ENCODE measurements at regions not wholly inside any gene's neighbourhood (a gene's known extent, or its start where the extent isn't known, plus 50 kb on each side); places are given as distances from the start of the nearest gene placed in this dataset.
"Not testable (repeated sequence)": the region's sequence is repeated elsewhere in the genome, so short reads cannot be mapped to it uniquely, and the experiment has no call there.

DNA sequence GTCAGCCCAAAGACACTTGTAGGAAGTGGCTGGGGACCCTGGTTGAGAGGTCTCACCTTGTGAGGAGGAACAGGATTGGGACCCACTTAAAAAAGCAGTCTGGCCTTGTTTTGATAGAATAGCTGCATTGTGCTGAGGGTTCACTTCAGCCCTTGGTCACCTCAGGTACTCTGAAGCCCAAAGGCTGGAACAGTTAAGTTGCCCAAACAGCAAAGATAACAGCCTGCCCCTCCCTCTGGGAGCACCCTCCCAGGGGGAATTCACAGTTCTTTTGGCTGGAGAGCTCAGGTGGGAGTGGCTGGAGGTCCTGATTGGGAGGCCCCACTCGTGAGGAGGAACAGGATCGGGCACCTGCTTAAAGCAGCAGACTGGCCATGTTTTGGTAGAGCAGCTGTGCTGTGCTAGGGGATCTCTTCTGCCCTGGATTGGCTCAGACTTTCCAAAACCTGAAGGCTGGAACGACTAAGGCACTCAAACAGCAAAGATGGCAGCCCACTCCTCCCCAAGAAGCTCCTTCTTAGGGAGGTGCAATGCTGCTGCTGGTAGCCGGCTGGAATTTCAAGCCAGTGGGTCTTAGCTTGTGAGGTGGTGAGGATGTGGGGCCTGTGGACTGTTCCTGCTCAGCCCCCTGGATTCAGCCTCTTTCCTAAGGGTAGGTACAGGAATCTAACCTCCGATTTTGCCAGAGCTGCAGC is 143.8 kb upstream of the SLC38A2 start:
- Histone ChIP-seq H3K27me3 (ENCODE audit: control insufficient read depth, insufficient read depth, low read length) (no peaks in the 10 kb centered on the region), H3K9ac (ENCODE audit: low read length) (no peak overlapping the region), H3K4me1 (ENCODE audit: control insufficient read depth, insufficient read depth, low read length) (peaks cover 8% of the 10 kb centered on the region), H3K27ac (ENCODE audit: low read depth, low read length) (no peak overlapping the region), H3K36me3 (ENCODE audit: control insufficient read depth, insufficient read depth, low read length) (no peaks in the 10 kb centered on the region), H3K4me3 (ENCODE audit: low read length) (no peak overlapping the region)

DNA sequence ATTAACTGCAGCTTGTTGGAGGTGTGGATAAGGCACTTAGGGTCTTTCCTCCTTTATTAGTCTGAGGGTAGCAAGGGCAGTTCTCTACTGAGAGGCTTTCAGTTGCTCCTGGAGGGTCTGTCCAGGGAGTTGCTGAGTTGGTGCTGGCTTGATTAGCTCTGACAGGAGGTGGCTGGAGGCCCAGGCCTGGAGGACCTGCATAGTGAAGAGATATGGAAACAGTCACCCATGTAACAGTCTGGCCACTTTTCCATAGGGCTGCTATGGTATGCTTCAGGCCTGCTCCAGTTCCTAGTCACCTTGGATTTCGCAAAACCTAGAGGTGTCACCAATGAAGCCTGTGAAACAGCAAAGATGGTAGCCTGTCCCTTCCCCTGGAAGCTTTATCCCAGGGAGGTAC is 143.3 kb upstream of the SLC38A2 start:
- no peak overlapping the region for H3K9ac ChIP-seq (ENCODE audit: low read length)
- H3K27me3 ChIP-seq (ENCODE audit: control insufficient read depth, insufficient read depth, low read length) = no peaks in the 10 kb centered on the region
- peaks cover 5% of the 10 kb centered on the region for H3K4me1 ChIP-seq (ENCODE audit: control insufficient read depth, insufficient read depth, low read length)
- H3K36me3 ChIP-seq (ENCODE audit: control insufficient read depth, insufficient read depth, low read length) = no peaks in the 10 kb centered on the region
- no peak overlapping the region for H3K4me3 ChIP-seq (ENCODE audit: low read length)
- no peak overlapping the region for H3K27ac ChIP-seq (ENCODE audit: low read depth, low read length)

DNA sequence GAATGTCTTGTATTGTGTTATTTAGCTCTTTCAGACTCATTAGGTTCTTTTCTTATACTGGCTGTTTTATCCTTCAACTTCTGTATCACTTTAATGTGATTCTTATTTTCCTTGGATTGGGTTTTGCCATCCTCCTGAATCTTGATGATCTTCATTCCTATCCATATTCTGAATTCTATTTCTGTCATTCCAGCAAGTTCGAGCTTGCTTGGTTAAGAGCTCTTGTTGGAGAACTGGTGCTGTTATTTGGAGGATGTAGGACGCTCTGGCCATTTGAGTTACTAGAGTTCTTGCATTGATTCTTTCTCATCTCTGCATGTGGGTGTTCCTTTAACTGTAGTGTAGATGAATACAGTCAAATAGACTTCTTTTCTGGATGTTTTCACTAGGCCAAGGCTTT is 142.3 kb upstream of the SLC38A2 start:
- Histone ChIP-seq H3K9ac (ENCODE audit: low read length) (no peak overlapping the region), H3K4me1 (ENCODE audit: control insufficient read depth, insufficient read depth, low read length) (peaks cover 5% of the 10 kb centered on the region), H3K36me3 (ENCODE audit: control insufficient read depth, insufficient read depth, low read length) (no peaks in the 10 kb centered on the region), H3K4me3 (ENCODE audit: low read length) (no peak overlapping the region), H3K27ac (ENCODE audit: low read depth, low read length) (no peak overlapping the region), H3K27me3 (ENCODE audit: control insufficient read depth, insufficient read depth, low read length) (no peaks in the 10 kb centered on the region)

DNA sequence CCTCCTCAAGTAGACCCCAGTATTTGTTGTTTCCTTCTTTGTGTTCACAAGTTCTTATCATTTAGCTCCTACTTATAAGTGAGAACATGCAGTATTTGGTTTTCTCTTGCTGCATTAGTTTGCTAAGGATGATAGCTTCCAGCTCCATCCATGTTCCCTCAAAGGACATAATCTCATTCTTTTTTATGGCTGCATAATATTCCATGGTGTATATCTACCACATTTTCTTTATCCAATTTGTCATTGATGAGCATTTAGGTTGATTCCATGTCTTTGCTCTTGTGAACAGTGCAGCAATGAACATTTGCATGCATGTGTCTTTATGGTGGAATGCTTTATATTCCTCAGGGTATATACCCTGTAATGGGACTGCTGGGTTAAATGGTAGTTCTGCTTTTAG is 137.7 kb upstream of the SLC38A2 start:
- H3K4me3 ChIP-seq (ENCODE audit: low read length); H3K36me3 ChIP-seq (ENCODE audit: control insufficient read depth, insufficient read depth, low read length); H3K27me3 ChIP-seq (ENCODE audit: control insufficient read depth, insufficient read depth, low read length); H3K4me1 ChIP-seq (ENCODE audit: control insufficient read depth, insufficient read depth, low read length); H3K9ac ChIP-seq (ENCODE audit: low read length); H3K27ac ChIP-seq (ENCODE audit: low read depth, low read length): not testable (repeated sequence)

DNA sequence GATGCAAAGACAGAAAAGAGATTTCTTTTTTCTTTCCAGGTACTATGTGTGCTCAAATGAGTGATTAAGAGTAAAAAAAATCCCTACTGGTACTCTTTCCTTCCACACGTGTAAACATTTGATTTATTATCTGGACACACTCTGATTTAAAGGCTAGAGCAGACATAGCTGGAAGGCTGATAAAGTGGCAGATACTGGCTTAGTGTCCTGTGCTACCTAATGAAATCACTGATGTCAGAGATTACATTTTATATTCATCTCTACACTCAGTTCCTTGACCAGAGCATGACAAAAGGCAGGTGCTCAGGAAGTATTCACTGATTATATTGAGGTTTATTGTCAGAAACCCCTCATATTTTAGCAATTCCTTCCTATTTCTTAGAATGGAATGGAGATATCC is 136.6 kb upstream of the SLC38A2 start:
- Histone ChIP-seq H3K27me3 (ENCODE audit: control insufficient read depth, insufficient read depth, low read length) (no peaks in the 10 kb centered on the region), H3K9ac (ENCODE audit: low read length) (no peak overlapping the region), H3K27ac (ENCODE audit: low read depth, low read length) (no peak overlapping the region), H3K36me3 (ENCODE audit: control insufficient read depth, insufficient read depth, low read length) (no peaks in the 10 kb centered on the region), H3K4me1 (ENCODE audit: control insufficient read depth, insufficient read depth, low read length) (no peaks in the 10 kb centered on the region), H3K4me3 (ENCODE audit: low read length) (no peak overlapping the region)

DNA sequence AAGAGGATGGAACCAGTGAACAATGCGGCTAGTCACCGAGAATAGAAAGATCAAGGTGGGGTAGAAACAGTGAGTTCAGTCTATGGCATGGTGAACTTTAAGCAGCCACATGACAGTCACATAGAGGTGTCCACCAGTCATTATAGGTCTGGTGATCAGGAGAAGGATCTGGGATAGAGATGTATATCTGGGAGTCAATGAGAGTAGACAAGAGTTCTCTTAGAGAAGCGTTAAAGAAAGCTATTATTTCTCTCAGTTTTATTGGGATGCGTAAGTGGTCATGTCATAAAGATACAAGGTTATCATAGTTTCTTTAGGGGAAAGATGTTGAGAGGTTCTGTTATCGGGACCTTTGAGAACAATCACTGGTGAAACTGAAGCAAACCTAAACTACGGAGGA is 136.1 kb upstream of the SLC38A2 start:
- no peaks in the 10 kb centered on the region for H3K4me1 ChIP-seq (ENCODE audit: control insufficient read depth, insufficient read depth, low read length)
- no peak overlapping the region for H3K4me3 ChIP-seq (ENCODE audit: low read length)
- no peaks in the 10 kb centered on the region for H3K36me3 ChIP-seq (ENCODE audit: control insufficient read depth, insufficient read depth, low read length)
- no peaks in the 10 kb centered on the region for H3K27me3 ChIP-seq (ENCODE audit: control insufficient read depth, insufficient read depth, low read length)
- H3K27ac ChIP-seq (ENCODE audit: low read depth, low read length) = no peak overlapping the region
- no peak overlapping the region for H3K9ac ChIP-seq (ENCODE audit: low read length)

DNA sequence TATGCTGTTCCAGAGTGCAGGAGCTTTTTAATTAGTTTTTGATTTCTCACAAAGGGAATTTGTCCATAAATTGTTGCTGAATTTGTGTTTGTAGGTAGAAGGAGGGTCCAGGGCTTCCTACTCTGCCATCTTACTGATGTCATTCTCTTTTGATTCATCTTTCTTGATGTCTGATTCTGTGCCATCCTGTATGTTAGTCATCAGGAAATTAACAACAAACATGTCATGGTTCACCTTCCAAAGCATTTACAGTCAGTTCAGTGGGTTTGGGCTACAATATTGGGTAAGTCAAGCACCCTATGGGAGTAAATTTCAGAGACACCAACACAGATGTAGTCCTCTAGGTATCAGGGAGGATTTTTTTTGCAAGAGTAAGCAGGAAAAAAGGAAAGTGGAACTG is 135.2 kb upstream of the SLC38A2 start:
- Histone ChIP-seq H3K4me3 (ENCODE audit: low read length) (no peak overlapping the region), H3K4me1 (ENCODE audit: control insufficient read depth, insufficient read depth, low read length) (no peaks in the 10 kb centered on the region), H3K9ac (ENCODE audit: low read length) (no peak overlapping the region), H3K27me3 (ENCODE audit: control insufficient read depth, insufficient read depth, low read length) (no peaks in the 10 kb centered on the region), H3K27ac (ENCODE audit: low read depth, low read length) (no peak overlapping the region), H3K36me3 (ENCODE audit: control insufficient read depth, insufficient read depth, low read length) (no peaks in the 10 kb centered on the region)

DNA sequence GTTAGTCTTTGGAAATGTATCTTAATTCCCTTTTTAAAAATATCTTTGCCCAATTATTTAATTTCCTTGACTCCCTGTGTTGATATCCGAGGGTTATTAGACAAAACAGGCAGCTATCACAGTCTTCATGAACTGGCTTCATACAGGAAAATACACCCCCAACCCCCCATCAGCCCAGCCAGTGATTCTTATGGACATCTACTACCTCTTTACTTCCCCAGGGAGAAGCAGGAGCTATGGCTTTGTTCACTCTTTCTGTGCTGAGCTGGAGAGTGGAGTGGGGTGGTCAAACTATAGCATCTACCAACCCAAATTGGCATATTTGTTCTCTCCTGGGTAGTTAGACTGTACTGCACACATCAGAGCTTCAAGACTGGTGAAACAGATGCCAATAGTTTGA is 134.4 kb upstream of the SLC38A2 start:
- no peak overlapping the region for H3K4me3 ChIP-seq (ENCODE audit: low read length)
- no peak overlapping the region for H3K9ac ChIP-seq (ENCODE audit: low read length)
- no peak overlapping the region for H3K27ac ChIP-seq (ENCODE audit: low read depth, low read length)
- H3K36me3 ChIP-seq (ENCODE audit: control insufficient read depth, insufficient read depth, low read length) = no peaks in the 10 kb centered on the region
- H3K27me3 ChIP-seq (ENCODE audit: control insufficient read depth, insufficient read depth, low read length) = no peaks in the 10 kb centered on the region
- no peaks in the 10 kb centered on the region for H3K4me1 ChIP-seq (ENCODE audit: control insufficient read depth, insufficient read depth, low read length)

DNA sequence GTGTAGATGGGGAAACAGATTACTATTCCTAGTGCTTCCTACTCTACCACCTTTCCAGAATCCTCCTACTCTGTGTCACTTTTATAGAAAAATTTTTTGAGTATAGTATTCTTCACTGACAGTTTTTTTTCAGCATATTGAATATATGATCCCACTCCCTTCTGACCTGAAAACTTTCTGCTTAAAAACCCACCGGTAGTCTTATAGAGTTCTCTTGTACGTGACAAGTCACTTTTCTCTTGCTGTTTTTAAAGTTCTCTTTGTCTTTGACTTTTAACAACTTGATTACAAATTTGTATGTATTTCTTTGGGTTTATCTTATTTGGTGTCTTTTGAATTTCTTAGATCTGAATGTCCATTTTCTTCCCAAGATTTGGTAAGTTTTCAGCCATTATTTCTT is 133.6 kb upstream of the SLC38A2 start:
- no peaks in the 10 kb centered on the region for H3K36me3 ChIP-seq (ENCODE audit: control insufficient read depth, insufficient read depth, low read length)

DNA sequence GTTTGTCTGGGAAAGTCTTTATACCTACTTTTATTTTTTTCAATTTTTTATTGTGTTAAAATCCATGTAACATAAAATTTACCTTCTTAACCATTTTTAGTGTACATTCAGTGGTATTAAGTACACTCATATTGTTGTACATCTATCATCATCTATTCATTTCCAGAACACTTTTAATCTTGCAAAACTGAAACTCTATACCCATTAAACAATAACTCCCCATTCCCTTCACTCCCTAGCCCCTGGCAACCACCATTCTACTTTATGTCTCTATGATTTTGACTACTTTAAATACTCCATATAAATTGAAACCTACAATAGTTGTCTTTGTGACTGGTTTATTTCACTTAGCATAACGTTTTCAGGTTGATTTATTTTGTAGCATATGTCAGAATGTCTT is 131.9 kb upstream of the SLC38A2 start:
- H3K36me3 ChIP-seq (ENCODE audit: control insufficient read depth, insufficient read depth, low read length) = no peaks in the 10 kb centered on the region
- H3K9ac ChIP-seq (ENCODE audit: low read length) = no peak overlapping the region
- no peak overlapping the region for H3K27ac ChIP-seq (ENCODE audit: low read depth, low read length)
- H3K4me1 ChIP-seq (ENCODE audit: control insufficient read depth, insufficient read depth, low read length) = no peaks in the 10 kb centered on the region
- no peak overlapping the region for H3K4me3 ChIP-seq (ENCODE audit: low read length)
- no peaks in the 10 kb centered on the region for H3K27me3 ChIP-seq (ENCODE audit: control insufficient read depth, insufficient read depth, low read length)

More for the DNA sequence above, 133.6 kb upstream of the SLC38A2 start:
- Histone ChIP-seq H3K27me3 (ENCODE audit: control insufficient read depth, insufficient read depth, low read length) (no peaks in the 10 kb centered on the region), H3K4me1 (ENCODE audit: control insufficient read depth, insufficient read depth, low read length) (no peaks in the 10 kb centered on the region), H3K27ac (ENCODE audit: low read depth, low read length) (no peak overlapping the region), H3K9ac (ENCODE audit: low read length) (no peak overlapping the region), H3K4me3 (ENCODE audit: low read length) (no peak overlapping the region)

DNA sequence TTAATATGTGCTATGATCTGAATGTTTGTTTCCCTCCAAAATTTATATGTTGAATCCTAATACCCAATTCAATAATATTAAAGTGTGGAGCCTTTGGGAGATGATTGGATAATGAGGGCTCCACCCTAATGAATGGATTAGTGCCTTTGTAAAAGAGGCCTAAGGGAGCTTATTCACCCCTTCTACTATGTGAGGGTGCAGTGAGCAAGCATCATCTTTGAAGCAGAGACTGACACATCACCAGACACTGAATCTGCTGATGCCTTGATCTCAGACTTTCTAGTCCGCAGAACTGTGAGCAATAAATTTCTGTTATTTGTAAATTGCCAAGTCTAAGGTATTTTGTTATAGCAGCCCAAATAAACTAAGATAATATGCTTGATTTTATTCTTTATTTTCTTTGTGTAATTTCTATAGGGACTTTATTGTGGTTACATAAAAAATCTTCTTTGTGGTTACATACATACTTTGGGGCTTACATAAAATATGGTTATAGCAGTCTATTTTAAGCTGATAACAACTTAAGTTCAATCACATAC is 131.1 kb upstream of the SLC38A2 start:
- Histone ChIP-seq H3K27ac (ENCODE audit: low read depth, low read length) (no peak overlapping the region), H3K27me3 (ENCODE audit: control insufficient read depth, insufficient read depth, low read length) (no peaks in the 10 kb centered on the region), H3K9ac (ENCODE audit: low read length) (no peak overlapping the region)

DNA sequence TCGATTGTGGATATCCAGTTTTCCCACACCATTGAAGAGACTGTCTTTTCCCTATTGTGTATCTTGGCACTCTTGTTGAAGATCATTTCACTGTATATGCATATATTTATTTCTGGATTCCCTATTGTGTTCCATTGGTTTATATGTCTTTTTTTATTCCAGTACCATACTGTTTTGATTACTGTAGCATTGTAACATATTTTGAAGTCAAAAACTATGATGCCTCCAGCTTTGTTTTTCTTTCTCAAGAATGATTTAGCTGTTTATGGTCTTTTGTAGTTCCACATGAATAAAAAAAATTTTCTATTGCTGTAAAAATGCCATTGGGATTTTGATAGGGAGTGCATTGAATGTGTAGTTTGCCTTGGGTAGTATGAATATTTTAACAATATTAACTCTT is 128.1 kb upstream of the SLC38A2 start:
- Histone ChIP-seq H3K4me3 (ENCODE audit: low read length) (no peak overlapping the region), H3K36me3 (ENCODE audit: control insufficient read depth, insufficient read depth, low read length) (no peaks in the 10 kb centered on the region), H3K27me3 (ENCODE audit: control insufficient read depth, insufficient read depth, low read length) (no peaks in the 10 kb centered on the region), H3K4me1 (ENCODE audit: control insufficient read depth, insufficient read depth, low read length) (no peaks in the 10 kb centered on the region), H3K27ac (ENCODE audit: low read depth, low read length) (no peak overlapping the region), H3K9ac (ENCODE audit: low read length) (no peak overlapping the region)

More for the DNA sequence above, 131.1 kb upstream of the SLC38A2 start:
- Histone ChIP-seq H3K4me3 (ENCODE audit: low read length) (no peak overlapping the region), H3K4me1 (ENCODE audit: control insufficient read depth, insufficient read depth, low read length) (no peaks in the 10 kb centered on the region), H3K36me3 (ENCODE audit: control insufficient read depth, insufficient read depth, low read length) (no peaks in the 10 kb centered on the region)

DNA sequence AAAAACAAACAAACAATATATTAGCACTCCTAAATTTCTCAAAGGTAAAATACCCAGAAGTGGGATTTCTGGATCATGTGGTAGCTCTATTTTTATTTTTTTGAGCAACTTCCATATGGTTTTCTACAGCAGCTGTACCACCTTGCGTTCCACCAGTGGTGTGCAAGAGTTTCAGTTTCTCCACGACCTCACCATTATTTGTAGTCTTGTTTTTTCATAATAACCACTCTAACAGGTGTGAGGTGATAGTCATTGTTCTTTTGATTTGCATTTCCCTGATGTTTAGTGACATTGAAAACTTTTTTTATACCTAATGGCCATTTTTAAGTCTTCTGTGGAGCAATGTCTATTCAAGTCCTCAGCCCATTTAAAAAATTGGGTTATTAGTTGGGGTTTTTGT is 127.3 kb upstream of the SLC38A2 start:
- H3K27ac ChIP-seq (ENCODE audit: low read depth, low read length) = no peak overlapping the region
- no peak overlapping the region for H3K9ac ChIP-seq (ENCODE audit: low read length)
- H3K4me1 ChIP-seq (ENCODE audit: control insufficient read depth, insufficient read depth, low read length) = no peaks in the 10 kb centered on the region
- H3K36me3 ChIP-seq (ENCODE audit: control insufficient read depth, insufficient read depth, low read length) = no peaks in the 10 kb centered on the region
- H3K4me3 ChIP-seq (ENCODE audit: low read length) = no peak overlapping the region
- H3K27me3 ChIP-seq (ENCODE audit: control insufficient read depth, insufficient read depth, low read length) = no peaks in the 10 kb centered on the region

All from rectal smooth muscle tissue (tissue), 1 donor.